AG04449 (cell line): ENCODE measurements at regions not wholly inside any gene's neighbourhood (a gene's known extent, or its start where the extent isn't known, plus 50 kb on each side); places are given as distances from the start of the nearest gene placed in this dataset.

Experiments
- CTCF ChIA-PET: fragments of 350-600 bp; formaldehyde crosslinking; extraction: SDS; loops from one replicate; lab custom pipeline; 2021; ENCODE audit warnings: antibody characterized with exemption; lab: Yijun Ruan, JAX
- POLR2A ChIA-PET: fragments of 400-600, 350-600 bp; formaldehyde crosslinking; extraction: SDS; loops from one replicate; lab custom pipeline; 2020; ENCODE audit warnings: antibody characterized with exemption, inconsistent platforms; lab: Yijun Ruan, JAX
- DNase-seq: peaks from one replicate; pipeline ENCODE4 v3.0.0-alpha.2; 2010; ENCODE audit warnings: low read depth, low spot score
- H3K4me3 ChIP-seq: 2 replicates; pipeline ENCODE4 v1.5.1; 2011; ENCODE audit warnings: low read depth, mild to moderate bottlenecking, control low read depth, low read length
- CTCF ChIP-seq: IDR thresholded peaks from one replicate; pipeline ENCODE4 v1.5.1; 2011; ENCODE audit warnings: mild to moderate bottlenecking, moderate library complexity, low read length, control low read depth, inconsistent platforms; ENCODE audit not compliant: insufficient read depth; ENCODE audit errors: missing control alignments

DNA sequence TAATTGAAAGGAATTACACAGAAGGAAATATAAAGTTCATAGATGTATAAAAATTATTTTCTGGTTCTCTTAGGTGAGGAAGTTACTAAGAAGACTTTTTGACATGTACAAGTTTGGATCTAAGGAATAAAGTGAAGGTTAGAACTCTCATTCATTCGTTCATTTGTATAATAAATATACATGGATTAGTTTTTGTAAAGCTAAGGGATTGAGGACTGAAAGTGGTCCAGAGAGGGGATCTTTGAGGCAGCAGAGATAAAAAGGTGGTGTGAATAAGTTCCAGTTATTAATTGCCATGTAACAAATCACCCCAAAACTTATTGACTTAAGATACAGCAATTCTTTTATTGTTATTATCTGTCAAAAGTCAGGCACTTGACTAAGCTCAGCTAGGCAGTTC is 110.1 kb upstream of the CELF4 start:
- ChIA-PET CTCF (no interaction called here), POLR2A (no interaction called here)
- H3K4me3 ChIP-seq = no peak overlapping the region
- no peak for TF ChIP-seq CTCF
- no peak for DNase-seq

DNA sequence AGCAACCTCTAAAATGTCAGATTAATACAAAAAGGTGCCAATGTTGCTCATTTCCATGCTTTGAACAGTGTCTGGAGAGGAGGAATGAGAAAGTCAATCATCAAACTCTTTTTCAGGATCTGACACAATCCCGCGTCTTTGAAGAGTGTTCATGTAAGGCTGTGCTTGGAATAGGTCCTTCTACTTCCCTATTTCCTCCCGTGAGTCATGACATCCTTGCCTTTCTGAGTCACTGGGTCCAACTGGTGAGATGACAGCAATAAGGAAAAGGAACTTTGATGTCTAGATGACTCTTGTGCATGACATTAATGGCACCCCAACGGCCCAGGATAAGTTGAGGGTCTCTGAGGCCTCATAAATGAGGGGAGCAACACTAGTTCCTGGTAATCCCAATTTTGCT is 109.0 kb upstream of the CELF4 start:
- ChIA-PET CTCF (no interaction called here), POLR2A (no interaction called here)
- no peak for TF ChIP-seq CTCF
- H3K4me3 ChIP-seq = no peak overlapping the region
- no peak for DNase-seq

DNA sequence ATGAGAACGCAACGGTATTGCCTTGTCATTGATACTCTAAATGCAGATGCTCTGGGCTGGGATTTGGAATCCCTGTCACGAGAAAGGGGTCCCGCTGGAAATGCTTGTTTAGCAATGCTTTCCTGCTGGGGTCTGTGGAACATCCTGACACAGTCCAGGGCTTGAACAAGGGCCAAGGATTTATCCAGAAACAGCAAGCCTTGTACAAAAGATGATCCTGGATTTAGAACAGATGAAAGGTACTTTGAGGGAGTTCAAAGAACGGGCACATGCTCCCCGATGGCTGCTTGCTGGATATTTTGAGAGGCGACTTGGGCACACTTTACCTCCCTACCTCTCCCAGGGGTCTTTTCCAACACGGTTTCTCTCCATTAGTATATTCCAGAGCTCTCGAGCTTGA is 108.1 kb upstream of the CELF4 start:
- TF ChIP-seq CTCF = no peak
- no peak for DNase-seq
- H3K4me3 ChIP-seq = no peak overlapping the region
- POLR2A ChIA-PET = interaction anchor here (0.7 kb wide), 1 partner anchor 92 kb away, joined by 3 read pairs; no protein-coding TSS in a partner anchor
- CTCF ChIA-PET = no interaction called here

- no peak for DNase-seq
- no peak for TF ChIP-seq CTCF
- POLR2A ChIA-PET = interaction anchor here (0.7 kb wide), 1 partner anchor 92 kb away, joined by 3 read pairs; no protein-coding TSS in a partner anchor
- CTCF ChIA-PET = no interaction called here
- H3K4me3 ChIP-seq = no peak overlapping the region
Measured at GRCh38 chr18:37672932-37673595, 107.5 kb upstream of the CELF4 start.

DNA sequence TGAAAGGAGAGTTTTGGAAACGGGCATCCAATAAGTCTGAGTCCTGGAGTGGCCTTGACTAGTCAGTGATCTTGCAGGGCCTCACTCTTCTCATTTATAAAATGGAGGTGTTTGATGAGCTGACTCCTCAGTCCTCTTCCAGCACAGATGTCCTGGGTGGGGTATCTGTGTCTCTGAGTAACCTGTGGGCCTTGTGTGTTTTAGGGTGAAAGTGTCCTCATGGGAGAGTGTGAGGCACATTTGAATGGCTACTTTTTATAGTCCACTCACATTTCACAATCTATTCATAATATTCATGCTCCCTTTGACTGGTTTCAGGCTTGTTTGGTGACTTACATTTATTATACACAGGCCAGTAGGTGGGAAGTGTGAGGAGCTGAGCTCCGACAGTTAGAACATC is 106.4 kb upstream of the CELF4 start:
- no peak for TF ChIP-seq CTCF
- POLR2A ChIA-PET = no interaction called here
- no peak for DNase-seq
- H3K4me3 ChIP-seq = no peak overlapping the region
- CTCF ChIA-PET = no interaction called here

DNA sequence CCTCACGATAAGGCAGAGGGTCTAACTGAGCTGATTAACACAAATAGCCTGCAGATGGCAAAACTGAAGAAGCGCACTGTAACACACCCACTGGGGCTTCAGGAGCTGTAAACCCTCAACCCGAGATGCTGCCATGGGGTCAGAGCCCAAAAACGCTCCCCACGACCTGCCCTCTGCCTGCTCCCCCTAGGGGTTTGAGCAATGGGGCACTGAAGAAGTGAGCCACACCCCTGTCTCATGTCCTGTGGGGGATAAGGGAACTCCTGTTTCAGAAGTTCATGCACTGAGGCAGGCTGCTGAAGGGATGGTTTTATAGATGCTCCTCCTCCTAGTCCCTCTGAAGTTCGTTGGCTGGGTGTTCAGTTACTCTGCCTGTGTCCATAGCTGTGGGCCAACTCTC is 105.9 kb upstream of the CELF4 start:
- no peak for TF ChIP-seq CTCF
- no peak for DNase-seq
- ChIA-PET CTCF (no interaction called here), POLR2A (no interaction called here)
- no peak overlapping the region for H3K4me3 ChIP-seq
